A673 (cell line): ENCODE measurements at regions not wholly inside any gene's neighbourhood (a gene's known extent, or its start where the extent isn't known, plus 50 kb on each side); places are given as distances from the start of the nearest gene placed in this dataset.

Source experiments
- EZH2 ChIP-seq: fragments of 200-600 bp; sonication (generic); IDR thresholded peaks from 2 replicates; pipeline ENCODE4 v1.6.1; 2017; ENCODE audit warnings: borderline replicate concordance, low read depth, mild to moderate bottlenecking, mixed read lengths, antibody characterized with exemption, low read length; ENCODE audit not compliant: poor library complexity, severe bottlenecking
- TF ChIP-seq, protein P1 (sequence below): fragments of 300-800, 200-600 bp; sonication (generic); conservative IDR thresholded peaks from 2 replicates; pipeline ENCODE4 v1.5.1; 2017; ENCODE audit warnings: low read depth, mild to moderate bottlenecking, antibody characterized with exemption, low read length, moderate library complexity, mixed read lengths

DNA sequence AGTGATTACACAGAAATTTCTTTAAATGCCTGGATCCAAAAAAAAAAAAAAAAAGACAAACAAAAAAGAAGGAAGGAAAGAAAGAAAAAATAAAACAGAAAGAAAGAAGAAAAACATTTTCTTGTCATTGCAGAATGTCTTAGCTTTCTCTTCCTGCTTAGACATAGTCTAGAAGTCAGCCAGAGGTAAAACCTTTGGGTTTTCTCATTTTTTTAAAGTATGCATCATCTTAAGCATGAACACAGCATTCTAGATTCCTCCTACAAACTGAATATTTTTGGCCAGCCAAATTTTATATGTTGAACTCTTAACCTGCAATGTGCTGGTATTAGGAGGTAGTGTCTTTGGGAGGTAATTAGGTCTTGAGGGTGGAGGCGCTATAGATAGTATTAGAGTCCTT, 243.9 kb downstream of the TRIB2 start:
- TF ChIP-seq EZH2, result no peak
- TF ChIP-seq, protein P1, sequence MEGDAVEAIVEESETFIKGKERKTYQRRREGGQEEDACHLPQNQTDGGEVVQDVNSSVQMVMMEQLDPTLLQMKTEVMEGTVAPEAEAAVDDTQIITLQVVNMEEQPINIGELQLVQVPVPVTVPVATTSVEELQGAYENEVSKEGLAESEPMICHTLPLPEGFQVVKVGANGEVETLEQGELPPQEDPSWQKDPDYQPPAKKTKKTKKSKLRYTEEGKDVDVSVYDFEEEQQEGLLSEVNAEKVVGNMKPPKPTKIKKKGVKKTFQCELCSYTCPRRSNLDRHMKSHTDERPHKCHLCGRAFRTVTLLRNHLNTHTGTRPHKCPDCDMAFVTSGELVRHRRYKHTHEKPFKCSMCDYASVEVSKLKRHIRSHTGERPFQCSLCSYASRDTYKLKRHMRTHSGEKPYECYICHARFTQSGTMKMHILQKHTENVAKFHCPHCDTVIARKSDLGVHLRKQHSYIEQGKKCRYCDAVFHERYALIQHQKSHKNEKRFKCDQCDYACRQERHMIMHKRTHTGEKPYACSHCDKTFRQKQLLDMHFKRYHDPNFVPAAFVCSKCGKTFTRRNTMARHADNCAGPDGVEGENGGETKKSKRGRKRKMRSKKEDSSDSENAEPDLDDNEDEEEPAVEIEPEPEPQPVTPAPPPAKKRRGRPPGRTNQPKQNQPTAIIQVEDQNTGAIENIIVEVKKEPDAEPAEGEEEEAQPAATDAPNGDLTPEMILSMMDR, result no peak
